HG03196 (cell line): ENCODE measurements at regions not wholly inside any gene's neighbourhood (a gene's known extent, or its start where the extent isn't known, plus 50 kb on each side); places are given as distances from the start of the nearest gene placed in this dataset.

ENCODE experiments used
- ATAC-seq: cut with Tn5 transposase; IDR thresholded peaks from one replicate; pipeline ENCODE4 v1.9.1; 2021; ENCODE audit not compliant: unreplicated experiment

GRCh38 chr10:33521904-33522303 is 187.4 kb upstream of the NRP1 start:
- ATAC-seq, result no peak

GRCh38 chr10:33521062-33521461 is 186.6 kb upstream of the NRP1 start:
- no peak for ATAC-seq

- ATAC-seq, result no peak
Observed at GRCh38 chr10:33520223-33520622, 185.8 kb upstream of the NRP1 start.

- no peak for ATAC-seq
Observed at GRCh38 chr10:33519130-33519860, 184.8 kb upstream of the NRP1 start.

GRCh38 chr10:33510206-33510605 is 175.7 kb upstream of the NRP1 start:
- ATAC-seq, result no peak

- ATAC-seq, result peak; percentile 62
Observed at GRCh38 chr10:33509231-33509831, 174.9 kb upstream of the NRP1 start.

GRCh38 chr10:33507662-33508425 is 173.4 kb upstream of the NRP1 start:
- ATAC-seq, result no peak

- peak; percentile 86 for ATAC-seq
Observed at GRCh38 chr10:33506838-33507661, 172.6 kb upstream of the NRP1 start.

GRCh38 chr10:33506391-33506790 is 171.9 kb upstream of the NRP1 start:
- ATAC-seq, result no peak

- ATAC-seq, result no peak
Observed at GRCh38 chr10:33501161-33501560, 166.7 kb upstream of the NRP1 start.

GRCh38 chr10:33498391-33498891 is 164.0 kb upstream of the NRP1 start:
- ATAC-seq, result no peak

GRCh38 chr10:33497338-33497737 is 162.9 kb upstream of the NRP1 start:
- no peak for ATAC-seq

- no peak for ATAC-seq
Observed at GRCh38 chr10:33496096-33496495, 161.6 kb upstream of the NRP1 start.

GRCh38 chr10:33494694-33495265 is 160.3 kb upstream of the NRP1 start:
- ATAC-seq, result no peak

- ATAC-seq, result no peak
Observed at GRCh38 chr10:33493978-33494377, 159.5 kb upstream of the NRP1 start.

- no peak for ATAC-seq
Observed at GRCh38 chr10:33493497-33493896, 159.0 kb upstream of the NRP1 start.

GRCh38 chr10:33492701-33493345 is 158.4 kb upstream of the NRP1 start:
- ATAC-seq, result no peak

GRCh38 chr10:33489501-33490176 is 155.2 kb upstream of the NRP1 start:
- no peak for ATAC-seq

GRCh38 chr10:33487014-33487776 is 152.7 kb upstream of the NRP1 start:
- no peak for ATAC-seq
